SK-N-MC (cell line): ENCODE measurements at regions not wholly inside any gene's neighbourhood (a gene's known extent, or its start where the extent isn't known, plus 50 kb on each side); places are given as distances from the start of the nearest gene placed in this dataset.

Source experiments
- EZH2 ChIP-seq: fragments of 200-600 bp; sonication (generic); IDR thresholded peaks from one replicate; pipeline ENCODE4 v1.6.1; 2017; ENCODE audit warnings: antibody characterized with exemption
- POLR2AphosphoS5 ChIP-seq: IDR thresholded peaks from 2 replicates; pipeline ENCODE4 v1.6.1; 2012; ENCODE audit warnings: mild to moderate bottlenecking, low read depth, low read length, borderline replicate concordance

- no peak for TF ChIP-seq POLR2AphosphoS5
- no peak for TF ChIP-seq EZH2
Measured at GRCh38 chr7:23969443-23969842, 259.4 kb downstream of the STK31 start.
